HFF-Myc (cell line): ENCODE measurements at regions not wholly inside any gene's neighbourhood (a gene's known extent, or its start where the extent isn't known, plus 50 kb on each side); places are given as distances from the start of the nearest gene placed in this dataset.

ENCODE experiments used
- DNase-seq: peaks from one replicate; pipeline ENCODE4 v3.0.0-alpha.2; 2011; ENCODE audit warnings: low read depth; ENCODE audit errors: extremely low read depth
- H3K4me3 ChIP-seq: replicated peaks from 2 replicates; pipeline ENCODE4 v1.5.1; 2011; ENCODE audit warnings: low read depth, mild to moderate bottlenecking, control low read depth, low read length
- TF ChIP-seq, protein P1 (sequence below): IDR thresholded peaks from 2 replicates; pipeline ENCODE4 v1.5.1; 2012; ENCODE audit warnings: mild to moderate bottlenecking, low read depth, low read length, control low read depth; ENCODE audit errors: missing control alignments

DNA sequence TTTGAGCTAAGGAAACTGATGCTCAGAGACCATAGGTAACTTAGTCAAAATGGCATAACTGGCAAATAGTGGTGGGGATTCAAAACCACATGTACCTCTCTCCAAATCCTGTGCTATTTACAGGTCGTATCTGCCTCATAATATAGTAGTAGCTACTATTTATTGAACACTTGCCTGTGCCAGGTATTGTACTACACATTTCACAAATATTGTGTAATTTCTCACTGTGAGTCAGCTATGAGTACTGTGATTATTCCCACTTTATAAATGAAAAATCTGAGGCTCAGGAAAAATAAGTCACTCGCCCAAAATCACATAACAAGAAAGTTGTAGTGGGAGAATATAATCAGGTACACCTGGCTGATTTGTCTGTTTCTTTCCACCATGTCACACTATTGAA lies 199.8 kb upstream of the FAT3 start:
- TF ChIP-seq, protein P1, sequence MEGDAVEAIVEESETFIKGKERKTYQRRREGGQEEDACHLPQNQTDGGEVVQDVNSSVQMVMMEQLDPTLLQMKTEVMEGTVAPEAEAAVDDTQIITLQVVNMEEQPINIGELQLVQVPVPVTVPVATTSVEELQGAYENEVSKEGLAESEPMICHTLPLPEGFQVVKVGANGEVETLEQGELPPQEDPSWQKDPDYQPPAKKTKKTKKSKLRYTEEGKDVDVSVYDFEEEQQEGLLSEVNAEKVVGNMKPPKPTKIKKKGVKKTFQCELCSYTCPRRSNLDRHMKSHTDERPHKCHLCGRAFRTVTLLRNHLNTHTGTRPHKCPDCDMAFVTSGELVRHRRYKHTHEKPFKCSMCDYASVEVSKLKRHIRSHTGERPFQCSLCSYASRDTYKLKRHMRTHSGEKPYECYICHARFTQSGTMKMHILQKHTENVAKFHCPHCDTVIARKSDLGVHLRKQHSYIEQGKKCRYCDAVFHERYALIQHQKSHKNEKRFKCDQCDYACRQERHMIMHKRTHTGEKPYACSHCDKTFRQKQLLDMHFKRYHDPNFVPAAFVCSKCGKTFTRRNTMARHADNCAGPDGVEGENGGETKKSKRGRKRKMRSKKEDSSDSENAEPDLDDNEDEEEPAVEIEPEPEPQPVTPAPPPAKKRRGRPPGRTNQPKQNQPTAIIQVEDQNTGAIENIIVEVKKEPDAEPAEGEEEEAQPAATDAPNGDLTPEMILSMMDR = no peak
- H3K4me3 ChIP-seq = no peak overlapping the region
- no peak for DNase-seq

DNA sequence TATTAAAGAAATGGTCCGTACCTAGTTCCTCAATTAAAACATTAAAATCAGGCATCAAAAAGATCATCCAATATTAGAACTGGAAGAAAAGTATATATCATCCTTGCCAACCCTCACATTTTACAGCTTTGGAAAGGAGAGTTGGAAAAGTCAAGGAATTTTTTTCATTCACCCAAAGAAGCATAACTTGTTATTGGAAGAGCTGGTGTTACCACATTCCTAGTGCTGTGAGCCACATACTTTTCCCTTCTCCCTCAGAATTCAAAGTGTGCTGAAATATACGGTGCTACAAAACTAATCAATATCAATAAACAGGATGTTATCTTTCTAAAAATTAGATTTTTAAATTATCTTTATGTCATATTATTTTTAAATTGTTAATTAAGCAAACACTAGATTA lies 202.1 kb upstream of the FAT3 start:
- TF ChIP-seq, protein P1 = no peak

DNA sequence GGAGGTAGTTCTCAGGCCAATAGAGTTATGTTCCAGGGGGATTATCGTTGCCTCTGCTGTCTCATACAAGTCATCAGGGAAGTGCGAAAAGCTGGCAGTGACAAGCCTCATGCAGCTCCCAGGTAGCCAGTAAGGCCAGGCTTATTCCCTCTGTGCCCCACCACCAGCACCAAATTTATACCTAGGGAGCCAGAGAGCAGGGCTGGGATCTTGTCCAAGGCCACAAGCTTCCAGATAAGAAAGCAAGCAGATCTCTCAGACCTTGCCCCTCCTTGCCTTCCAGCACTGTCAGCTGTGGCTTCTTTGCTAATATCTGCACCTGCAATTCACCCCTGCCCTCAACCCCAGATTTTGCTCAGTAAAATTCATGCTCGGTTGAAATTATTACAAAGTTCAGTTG lies 206.3 kb upstream of the FAT3 start:
- TF ChIP-seq, protein P1 = no peak
- DNase-seq = no peak
- no peak overlapping the region for H3K4me3 ChIP-seq

More for the DNA sequence above, 202.1 kb upstream of the FAT3 start:
- no peak for DNase-seq
- no peak overlapping the region for H3K4me3 ChIP-seq

DNA sequence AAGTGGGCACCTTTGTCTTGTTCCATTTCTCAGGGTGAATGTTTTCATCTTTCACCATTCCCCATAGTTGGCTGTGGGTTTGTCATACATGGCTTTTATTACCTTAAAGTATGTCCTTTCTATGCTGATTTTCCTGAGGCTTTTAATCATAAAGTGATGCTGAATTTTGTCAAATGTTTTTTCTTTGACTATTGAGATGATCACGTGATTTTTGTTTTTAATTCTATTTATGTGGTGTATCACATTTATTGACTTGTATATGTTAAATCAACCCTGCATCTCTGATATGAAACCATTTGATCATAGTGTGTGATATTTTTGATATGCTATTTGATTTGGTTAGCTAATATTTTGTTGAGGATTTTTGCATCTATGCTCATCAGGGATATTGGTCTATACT lies 216.4 kb upstream of the FAT3 start:
- H3K4me3 ChIP-seq = no peak overlapping the region
- no peak for DNase-seq
- TF ChIP-seq, protein P1 = no peak

DNA sequence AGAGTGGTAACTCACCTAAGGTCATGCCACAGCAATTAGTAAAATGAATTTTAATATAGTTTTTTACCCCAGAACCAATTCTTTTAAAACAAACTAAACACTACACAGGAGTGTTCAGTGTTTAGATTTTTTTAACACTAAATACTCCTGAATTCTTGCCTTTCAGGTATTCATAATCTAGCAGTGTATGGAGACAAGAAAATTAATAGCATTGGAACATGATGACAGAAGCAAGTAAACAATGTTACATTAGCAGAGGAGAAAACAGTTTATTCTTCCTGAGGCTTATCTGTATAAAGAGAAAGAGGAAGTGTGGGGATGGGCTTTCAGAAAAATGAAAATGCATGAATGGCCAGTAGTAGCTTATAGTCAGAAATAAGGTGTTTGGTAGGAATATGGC lies 222.1 kb upstream of the FAT3 start:
- H3K4me3 ChIP-seq = no peak overlapping the region
- TF ChIP-seq, protein P1 = no peak
- DNase-seq = no peak

DNA sequence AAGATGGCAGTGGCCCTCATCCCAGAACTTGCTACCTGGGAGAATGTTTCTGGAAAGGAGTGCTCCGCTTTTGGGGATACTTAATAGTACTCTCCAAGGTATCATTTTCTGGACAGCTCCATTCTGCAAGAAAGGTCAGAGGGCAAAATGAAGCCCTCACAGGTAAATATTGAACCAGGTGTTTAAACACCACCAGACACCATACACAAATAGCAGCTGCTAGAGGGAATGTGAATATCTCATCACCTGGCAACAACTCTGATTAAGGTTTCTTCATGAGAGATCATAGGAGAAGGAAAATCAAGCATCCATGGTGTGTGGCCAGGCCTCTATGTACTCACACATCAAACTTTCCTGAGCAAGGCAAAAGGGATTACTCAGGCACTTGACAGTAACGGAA lies 226.1 kb upstream of the FAT3 start:
- TF ChIP-seq, protein P1 = no peak
- H3K4me3 ChIP-seq = no peak overlapping the region
- DNase-seq = no peak

DNA sequence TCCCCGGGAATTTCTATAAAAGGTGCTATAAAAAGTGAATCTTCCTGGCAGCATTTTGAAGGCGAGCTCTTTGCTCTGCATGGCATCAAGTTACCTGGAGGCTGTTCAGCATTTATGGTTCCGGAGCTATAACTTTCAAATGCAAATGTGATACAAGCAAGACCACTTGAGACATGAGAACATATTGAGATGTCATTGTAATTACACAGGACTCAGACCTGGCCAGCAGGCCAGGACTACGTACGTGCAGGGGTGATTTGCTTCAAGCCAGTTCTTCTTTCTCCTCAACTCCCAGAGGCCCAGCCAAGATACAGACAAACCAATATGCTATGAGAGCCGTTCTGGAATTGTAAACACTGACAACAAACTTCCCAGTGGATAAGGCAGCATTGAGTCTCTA lies 227.4 kb upstream of the FAT3 start:
- TF ChIP-seq, protein P1 = no peak
- H3K4me3 ChIP-seq = no peak overlapping the region
- no peak for DNase-seq
